GM23338 (cell line): ENCODE measurements at regions not wholly inside any gene's neighbourhood (a gene's known extent, or its start where the extent isn't known, plus 50 kb on each side); places are given as distances from the start of the nearest gene placed in this dataset.

ENCODE experiments used
- ATAC-seq: fragments of 200-7000 bp; cut with Tn5 transposase; 3 replicates; pipeline ENCODE4 v1.9.1; 2020
- DNase-seq: peaks from one replicate; pipeline ENCODE4 v3.0.0-alpha.2; 2015; ENCODE audit warnings: low spot score
- H2AFZ ChIP-seq: fragments of 200-600 bp; sonication (generic); 2 replicates; pipeline ENCODE4 v1.8.0; 2016; ENCODE audit warnings: antibody characterized with exemption, mild to moderate bottlenecking, moderate library complexity
- H3F3A ChIP-seq: fragments of 200-600 bp; sonication (generic); replicated peaks from 2 replicates; pipeline ENCODE4 v1.8.0; 2017; ENCODE audit warnings: antibody characterized with exemption, mixed run types, low read depth
- H3K27ac ChIP-seq: fragments of 200-600 bp; sonication (generic); 2 replicates; pipeline ENCODE4 v1.6.1; 2016; ENCODE audit warnings: low read depth
- H3K27me3 ChIP-seq: fragments of 200-600 bp; sonication (generic); 2 replicates; pipeline ENCODE4 v1.8.0; 2016; ENCODE audit warnings: mild to moderate bottlenecking, mixed run types, moderate library complexity; ENCODE audit not compliant: insufficient read depth
- H3K36me3 ChIP-seq: fragments of 200-600 bp; sonication (generic); 2 replicates; pipeline ENCODE4 v1.8.0; 2016; ENCODE audit warnings: mild to moderate bottlenecking; ENCODE audit not compliant: insufficient read depth
- H3K4me1 ChIP-seq: fragments of 200-600 bp; sonication (generic); 2 replicates; pipeline ENCODE4 v1.8.0; 2016; ENCODE audit warnings: mild to moderate bottlenecking, moderate library complexity; ENCODE audit not compliant: insufficient read depth
- H3K4me2 ChIP-seq: fragments of 200-600 bp; sonication (generic); 2 replicates; pipeline ENCODE4 v1.7.1; 2017; ENCODE audit warnings: mixed run types
- H3K4me3 ChIP-seq: fragments of 200-600 bp; sonication (generic); 2 replicates; pipeline ENCODE4 v1.6.1; 2016; ENCODE audit warnings: mixed run types
- H3K79me2 ChIP-seq: fragments of 200-600 bp; sonication (generic); replicated peaks from 2 replicates; pipeline ENCODE4 v1.8.0; 2017; ENCODE audit warnings: mild to moderate bottlenecking; ENCODE audit not compliant: insufficient read depth
- H3K9me2 ChIP-seq: fragments of 200-600 bp; sonication (generic); 2 replicates; pipeline ENCODE4 v1.8.0; 2017; ENCODE audit not compliant: insufficient read depth
- H4K20me1 ChIP-seq: fragments of 200-600 bp; sonication (generic); replicated peaks from 2 replicates; pipeline ENCODE4 v1.8.0; 2017; ENCODE audit warnings: mild to moderate bottlenecking; ENCODE audit not compliant: insufficient read depth
- H3K27ac Mint-ChIP-seq: 2 replicates; pipeline ENCODE4 v1.8.0; 2020; ENCODE audit warnings: inconsistent platforms, mild to moderate bottlenecking, moderate library complexity, mixed read lengths
- H3K27me3 Mint-ChIP-seq: 3 replicates; pipeline ENCODE4 v1.8.0; 2022; ENCODE audit warnings: low read depth, mild to moderate bottlenecking, moderate library complexity, mixed read lengths, inconsistent platforms; ENCODE audit not compliant: insufficient read depth, poor library complexity
- H3K36me3 Mint-ChIP-seq: 3 replicates; pipeline ENCODE4 v1.8.0; 2021; ENCODE audit warnings: low read depth, mild to moderate bottlenecking, inconsistent platforms, moderate library complexity, mixed read lengths
- H3K4me1 Mint-ChIP-seq: 3 replicates; pipeline ENCODE4 v1.8.0; 2020; ENCODE audit warnings: mild to moderate bottlenecking, inconsistent platforms, mixed read lengths
- H3K4me3 Mint-ChIP-seq: 3 replicates; pipeline ENCODE4 v1.8.0; 2021; ENCODE audit warnings: moderate library complexity, mild to moderate bottlenecking, inconsistent platforms, mixed read lengths
- H3K9me3 Mint-ChIP-seq: 3 replicates; pipeline ENCODE4 v1.8.0; 2020; ENCODE audit warnings: moderate library complexity, mild to moderate bottlenecking, inconsistent platforms, mixed read lengths
- CREB1 ChIP-seq: fragments of 250-450 bp; sonication (Bioruptor Pico); IDR thresholded peaks from 2 replicates; pipeline ENCODE4 v1.5.0; 2020; ENCODE audit warnings: low read depth, mild to moderate bottlenecking, moderate library complexity
- EZH2 ChIP-seq: fragments of 200-600 bp; sonication (generic); IDR thresholded peaks from one replicate; pipeline ENCODE4 v1.8.0; 2017; ENCODE audit warnings: antibody characterized with exemption, mild to moderate bottlenecking, low read depth; ENCODE audit not compliant: unreplicated experiment
- EZH2phosphoT487 ChIP-seq: fragments of 200-600 bp; sonication (generic); IDR thresholded peaks from one replicate; pipeline ENCODE4 v1.8.1; 2018; ENCODE audit warnings: antibody characterized with exemption; ENCODE audit not compliant: unreplicated experiment
- JUNB ChIP-seq: IDR thresholded peaks from one replicate; pipeline ENCODE4 v1.6.1; 2016; ENCODE audit warnings: antibody characterized with exemption; ENCODE audit not compliant: unreplicated experiment
- NANOG ChIP-seq: IDR thresholded peaks from 2 replicates; pipeline ENCODE4 v1.6.1; 2016; ENCODE audit warnings: antibody characterized with exemption, borderline replicate concordance
- POLR2AphosphoS5 ChIP-seq: IDR thresholded peaks from 2 replicates; pipeline ENCODE4 v1.6.1; 2016; ENCODE audit warnings: antibody characterized with exemption, low read depth
- STAT1 ChIP-seq: IDR thresholded peaks from one replicate; pipeline ENCODE4 v1.6.1; 2016; ENCODE audit warnings: antibody characterized with exemption; ENCODE audit not compliant: unreplicated experiment
- ZNF114 ChIP-seq: fragments of 250-450 bp; sonication (Bioruptor Pico); IDR thresholded peaks from 2 replicates; pipeline ENCODE4 v1.5.0; 2020; ENCODE audit warnings: mild to moderate bottlenecking, moderate library complexity
- ZNF331 ChIP-seq: fragments of 250-450 bp; sonication (Bioruptor Pico); IDR thresholded peaks from 2 replicates; pipeline ENCODE4 v1.5.0; 2020; ENCODE audit warnings: low read depth, mild to moderate bottlenecking, moderate library complexity
- ZNF462 ChIP-seq: fragments of 250-450 bp; sonication (Bioruptor Pico); IDR thresholded peaks from 2 replicates; pipeline ENCODE4 v1.5.0; 2020; ENCODE audit warnings: mild to moderate bottlenecking, moderate library complexity
- TF ChIP-seq, protein P1 (sequence below): IDR thresholded peaks from 2 replicates; pipeline ENCODE4 v1.6.1; 2016; ENCODE audit warnings: antibody characterized with exemption
- TF ChIP-seq, protein P2 (sequence below): IDR thresholded peaks from one replicate; pipeline ENCODE4 v1.6.1; 2018; ENCODE audit warnings: antibody characterized with exemption; ENCODE audit not compliant: unreplicated experiment
- TF ChIP-seq, protein P3 (sequence below), 2 experiments: fragments of 200-600 bp in 1 of 2; sonication (generic) in 1 of 2; conservative IDR thresholded peaks; 2 replicates each; pipeline versions ENCODE4 v1.5.1 to v1.6.1; 2016 to 2017; ENCODE audit warnings: antibody characterized with exemption in 2 of 2, low read depth in 2 of 2, mild to moderate bottlenecking in 2 of 2, moderate library complexity in 1 of 2

GRCh38 chr20:24362080-24362479, 107.3 kb upstream of the SYNDIG1 start:
- H3K36me3 ChIP-seq = no peaks in the 10 kb centered on the region
- no peaks in the 10 kb centered on the region for H3K27me3 ChIP-seq
- H3F3A ChIP-seq = no peaks in the 10 kb centered on the region
- no peak overlapping the region for H3K4me3 ChIP-seq
- H3K9me3 Mint-ChIP-seq = peaks cover 8% of the 10 kb centered on the region
- no peak overlapping the region for H3K4me2 ChIP-seq
- no peak for DNase-seq
- H3K4me3 Mint-ChIP-seq = no peak overlapping the region
- no peaks in the 10 kb centered on the region; the same call in 1 of the 2 replicates for H3K9me2 ChIP-seq
- TF ChIP-seq EZH2phosphoT487 (no peak), NANOG (no peak), STAT1 (no peak), ZNF114 (CRISPR knock-in tag) (no peak), ZNF462 (CRISPR knock-in tag) (no peak), POLR2AphosphoS5 (no peak), CREB1 (CRISPR knock-in tag) (no peak), EZH2 (no peak), JUNB (no peak), ZNF331 (CRISPR knock-in tag) (no peak)
- TF ChIP-seq, protein P1, sequence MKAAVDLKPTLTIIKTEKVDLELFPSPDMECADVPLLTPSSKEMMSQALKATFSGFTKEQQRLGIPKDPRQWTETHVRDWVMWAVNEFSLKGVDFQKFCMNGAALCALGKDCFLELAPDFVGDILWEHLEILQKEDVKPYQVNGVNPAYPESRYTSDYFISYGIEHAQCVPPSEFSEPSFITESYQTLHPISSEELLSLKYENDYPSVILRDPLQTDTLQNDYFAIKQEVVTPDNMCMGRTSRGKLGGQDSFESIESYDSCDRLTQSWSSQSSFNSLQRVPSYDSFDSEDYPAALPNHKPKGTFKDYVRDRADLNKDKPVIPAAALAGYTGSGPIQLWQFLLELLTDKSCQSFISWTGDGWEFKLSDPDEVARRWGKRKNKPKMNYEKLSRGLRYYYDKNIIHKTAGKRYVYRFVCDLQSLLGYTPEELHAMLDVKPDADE = no peak
- TF ChIP-seq, protein P2, sequence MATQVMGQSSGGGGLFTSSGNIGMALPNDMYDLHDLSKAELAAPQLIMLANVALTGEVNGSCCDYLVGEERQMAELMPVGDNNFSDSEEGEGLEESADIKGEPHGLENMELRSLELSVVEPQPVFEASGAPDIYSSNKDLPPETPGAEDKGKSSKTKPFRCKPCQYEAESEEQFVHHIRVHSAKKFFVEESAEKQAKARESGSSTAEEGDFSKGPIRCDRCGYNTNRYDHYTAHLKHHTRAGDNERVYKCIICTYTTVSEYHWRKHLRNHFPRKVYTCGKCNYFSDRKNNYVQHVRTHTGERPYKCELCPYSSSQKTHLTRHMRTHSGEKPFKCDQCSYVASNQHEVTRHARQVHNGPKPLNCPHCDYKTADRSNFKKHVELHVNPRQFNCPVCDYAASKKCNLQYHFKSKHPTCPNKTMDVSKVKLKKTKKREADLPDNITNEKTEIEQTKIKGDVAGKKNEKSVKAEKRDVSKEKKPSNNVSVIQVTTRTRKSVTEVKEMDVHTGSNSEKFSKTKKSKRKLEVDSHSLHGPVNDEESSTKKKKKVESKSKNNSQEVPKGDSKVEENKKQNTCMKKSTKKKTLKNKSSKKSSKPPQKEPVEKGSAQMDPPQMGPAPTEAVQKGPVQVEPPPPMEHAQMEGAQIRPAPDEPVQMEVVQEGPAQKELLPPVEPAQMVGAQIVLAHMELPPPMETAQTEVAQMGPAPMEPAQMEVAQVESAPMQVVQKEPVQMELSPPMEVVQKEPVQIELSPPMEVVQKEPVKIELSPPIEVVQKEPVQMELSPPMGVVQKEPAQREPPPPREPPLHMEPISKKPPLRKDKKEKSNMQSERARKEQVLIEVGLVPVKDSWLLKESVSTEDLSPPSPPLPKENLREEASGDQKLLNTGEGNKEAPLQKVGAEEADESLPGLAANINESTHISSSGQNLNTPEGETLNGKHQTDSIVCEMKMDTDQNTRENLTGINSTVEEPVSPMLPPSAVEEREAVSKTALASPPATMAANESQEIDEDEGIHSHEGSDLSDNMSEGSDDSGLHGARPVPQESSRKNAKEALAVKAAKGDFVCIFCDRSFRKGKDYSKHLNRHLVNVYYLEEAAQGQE = no peak
- TF ChIP-seq, protein P3, sequence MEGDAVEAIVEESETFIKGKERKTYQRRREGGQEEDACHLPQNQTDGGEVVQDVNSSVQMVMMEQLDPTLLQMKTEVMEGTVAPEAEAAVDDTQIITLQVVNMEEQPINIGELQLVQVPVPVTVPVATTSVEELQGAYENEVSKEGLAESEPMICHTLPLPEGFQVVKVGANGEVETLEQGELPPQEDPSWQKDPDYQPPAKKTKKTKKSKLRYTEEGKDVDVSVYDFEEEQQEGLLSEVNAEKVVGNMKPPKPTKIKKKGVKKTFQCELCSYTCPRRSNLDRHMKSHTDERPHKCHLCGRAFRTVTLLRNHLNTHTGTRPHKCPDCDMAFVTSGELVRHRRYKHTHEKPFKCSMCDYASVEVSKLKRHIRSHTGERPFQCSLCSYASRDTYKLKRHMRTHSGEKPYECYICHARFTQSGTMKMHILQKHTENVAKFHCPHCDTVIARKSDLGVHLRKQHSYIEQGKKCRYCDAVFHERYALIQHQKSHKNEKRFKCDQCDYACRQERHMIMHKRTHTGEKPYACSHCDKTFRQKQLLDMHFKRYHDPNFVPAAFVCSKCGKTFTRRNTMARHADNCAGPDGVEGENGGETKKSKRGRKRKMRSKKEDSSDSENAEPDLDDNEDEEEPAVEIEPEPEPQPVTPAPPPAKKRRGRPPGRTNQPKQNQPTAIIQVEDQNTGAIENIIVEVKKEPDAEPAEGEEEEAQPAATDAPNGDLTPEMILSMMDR (conservative IDR thresholded peaks at IDR 0.05; ENCODE audit: low read depth in 2 of 2) = no peak
- H3K27ac ChIP-seq = no peak overlapping the region
- no peak overlapping the region for H2AFZ ChIP-seq
- peaks cover 14% of the 10 kb centered on the region; the same call in 2 of the 3 replicates for H3K4me1 Mint-ChIP-seq
- H4K20me1 ChIP-seq = no peaks in the 10 kb centered on the region
- ATAC-seq = no peak
- H3K36me3 Mint-ChIP-seq = no peaks in the 10 kb centered on the region
- H3K79me2 ChIP-seq = no peaks in the 10 kb centered on the region
- H3K27me3 Mint-ChIP-seq = peaks cover 3% of the 10 kb centered on the region
- 0 out of 2 replicates have a peak, but pooled peaks cover 9% of the 10 kb centered on the region for H3K4me1 ChIP-seq
- no peak overlapping the region for H3K27ac Mint-ChIP-seq
